Caco-2 (cell line): ENCODE measurements at regions not wholly inside any gene's neighbourhood (a gene's known extent, or its start where the extent isn't known, plus 50 kb on each side); places are given as distances from the start of the nearest gene placed in this dataset.
"Not testable (repeated sequence)": the region's sequence is repeated elsewhere in the genome, so short reads cannot be mapped to it uniquely, and the experiment has no call there.

ENCODE experiments used
- BruUV-seq: library from RNA; stranded (reverse); fragments of 400-500 nt; replicated peaks from 2 replicates; lab custom pipeline; 2021; lab: Mats Ljungman, UMichigan
- CTCF ChIA-PET: fragments of 300-600 bp; sonication (Branson Sonifier 250); formaldehyde crosslinking; loops from one replicate; lab custom pipeline; 2022; ENCODE audit warnings: antibody characterized with exemption; lab: Charles Lee
- POLR2A ChIA-PET: fragments of 300-600 bp; sonication (Branson Sonifier 250); formaldehyde crosslinking; loops from one replicate; lab custom pipeline; 2022; ENCODE audit warnings: antibody characterized with exemption; lab: Charles Lee
- DNase-seq, 2 experiments: peaks; one replicate each; pipeline versions ENCODE4 v3.0.0 to v3.0.0-alpha.2; 2020 to 2022
- H3K27me3 ChIP-seq: replicated peaks from 2 replicates; pipeline ENCODE4 v1.6.0; 2011; ENCODE audit warnings: low read length; ENCODE audit not compliant: control insufficient read depth, insufficient read depth
- H3K36me3 ChIP-seq: 2 replicates; pipeline ENCODE4 v1.5.1; 2011; ENCODE audit warnings: low read length; ENCODE audit not compliant: control insufficient read depth, insufficient read depth
- H3K4me1 ChIP-seq: fragments of 250-450 bp; sonication (Bioruptor Pico); 2 replicates; pipeline ENCODE4 v1.5.1; 2020; ENCODE audit warnings: mild to moderate bottlenecking
- H3K4me3 ChIP-seq: 2 replicates; pipeline ENCODE4 v1.5.1; 2011; ENCODE audit warnings: low read depth, mild to moderate bottlenecking, control low read depth, low read length
- H3K9me3 ChIP-seq: fragments of 250-450 bp; sonication (Bioruptor Pico); 2 replicates; pipeline ENCODE4 v1.5.1; 2020; ENCODE audit warnings: mild to moderate bottlenecking, moderate library complexity
- H3K27ac Mint-ChIP-seq: one replicate; pipeline ENCODE4 v1.8.0; 2022; ENCODE audit warnings: mixed read lengths; ENCODE audit not compliant: unreplicated experiment
- H3K27me3 Mint-ChIP-seq: one replicate; pipeline ENCODE4 v1.8.0; 2022; ENCODE audit warnings: mixed read lengths; ENCODE audit not compliant: insufficient read depth, unreplicated experiment
- H3K36me3 Mint-ChIP-seq: one replicate; pipeline ENCODE4 v1.8.0; 2022; ENCODE audit warnings: mild to moderate bottlenecking, mixed read lengths; ENCODE audit not compliant: insufficient read depth, unreplicated experiment
- H3K4me1 Mint-ChIP-seq: one replicate; pipeline ENCODE4 v1.8.0; 2022; ENCODE audit warnings: low read depth, mixed read lengths; ENCODE audit not compliant: unreplicated experiment
- H3K4me3 Mint-ChIP-seq: one replicate; pipeline ENCODE4 v1.8.0; 2022; ENCODE audit warnings: mild to moderate bottlenecking, moderate library complexity, mixed read lengths; ENCODE audit not compliant: unreplicated experiment
- H3K9me3 Mint-ChIP-seq: one replicate; pipeline ENCODE4 v1.8.0; 2022; ENCODE audit warnings: mixed read lengths; ENCODE audit not compliant: unreplicated experiment
- CTCF ChIP-seq, 2 experiments: fragments of 200-600 bp in 1 of 2; IDR thresholded peaks; 1 replicate in 1 of 2; 2 replicates in 1 of 2; pipeline versions ENCODE4 v1.5.1 to v1.8.0; 2011 to 2022; ENCODE audit warnings: antibody characterized with exemption in 1 of 2, control low read depth in 1 of 2, inconsistent platforms in 1 of 2, low read depth in 1 of 2, low read length in 1 of 2, mild to moderate bottlenecking in 1 of 2, moderate library complexity in 1 of 2; ENCODE audit not compliant: insufficient read depth in 1 of 2, severe bottlenecking in 1 of 2, unreplicated experiment in 1 of 2
- intact Hi-C: fragments of 100-400 bp; cut with micrococcal nuclease; formaldehyde crosslinking; loops from one replicate; pipeline ENCODE4 v1.10.0; 2022; ENCODE audit not compliant: unreplicated experiment

GRCh38 chr17:74140282-74140681 lies 63.2 kb upstream of the RPL38 start:
- Mint-ChIP-seq H3K4me1 (no peaks in the 10 kb centered on the region), H3K4me3 (no peak overlapping the region), H3K27ac (no peak overlapping the region), H3K27me3 (peaks cover 2% of the 10 kb centered on the region), H3K9me3 (peaks cover 43% of the 10 kb centered on the region), H3K36me3 (no peaks in the 10 kb centered on the region)
- Histone ChIP-seq H3K4me3 (no peak overlapping the region), H3K27me3 (no peaks in the 10 kb centered on the region), H3K36me3 (no peaks in the 10 kb centered on the region), H3K4me1 (no peaks in the 10 kb centered on the region), H3K9me3 (peaks cover 32% of the 10 kb centered on the region)
- intact Hi-C loops, result no loop called here
- no TSS peak for BruUV-seq
- ChIA-PET CTCF (no interaction called here), POLR2A (no interaction called here)
- DNase-seq, result no peak
- TF ChIP-seq CTCF (IDR thresholded peaks at IDR 0.05; ENCODE audit: insufficient read depth in 1 of 2, low read depth in 1 of 2, low read length in 1 of 2, severe bottlenecking in 1 of 2, unreplicated experiment in 1 of 2), result no peak

GRCh38 chr17:74141612-74142011 lies 61.9 kb upstream of the RPL38 start:
- POLR2A ChIA-PET, result no interaction called here
- TF ChIP-seq CTCF (IDR thresholded peaks at IDR 0.05; ENCODE audit: insufficient read depth in 1 of 2, low read depth in 1 of 2, low read length in 1 of 2, severe bottlenecking in 1 of 2, unreplicated experiment in 1 of 2), result no peak
- H3K4me1 Mint-ChIP-seq, result no peaks in the 10 kb centered on the region
- no peak overlapping the region for H3K4me3 Mint-ChIP-seq
- Histone ChIP-seq H3K4me1 (no peaks in the 10 kb centered on the region), H3K36me3 (no peaks in the 10 kb centered on the region), H3K4me3 (no peak overlapping the region), H3K9me3 (peaks cover 38% of the 10 kb centered on the region), H3K27me3 (no peaks in the 10 kb centered on the region)
- H3K9me3 Mint-ChIP-seq, result peaks cover 43% of the 10 kb centered on the region
- no peak for DNase-seq
- H3K27ac Mint-ChIP-seq, result no peak overlapping the region
- H3K27me3 Mint-ChIP-seq, result peaks cover 4% of the 10 kb centered on the region
- intact Hi-C loops, result no loop called here
- BruUV-seq, result no TSS peak
- CTCF ChIA-PET, result no interaction called here
- H3K36me3 Mint-ChIP-seq, result no peaks in the 10 kb centered on the region

DNA sequence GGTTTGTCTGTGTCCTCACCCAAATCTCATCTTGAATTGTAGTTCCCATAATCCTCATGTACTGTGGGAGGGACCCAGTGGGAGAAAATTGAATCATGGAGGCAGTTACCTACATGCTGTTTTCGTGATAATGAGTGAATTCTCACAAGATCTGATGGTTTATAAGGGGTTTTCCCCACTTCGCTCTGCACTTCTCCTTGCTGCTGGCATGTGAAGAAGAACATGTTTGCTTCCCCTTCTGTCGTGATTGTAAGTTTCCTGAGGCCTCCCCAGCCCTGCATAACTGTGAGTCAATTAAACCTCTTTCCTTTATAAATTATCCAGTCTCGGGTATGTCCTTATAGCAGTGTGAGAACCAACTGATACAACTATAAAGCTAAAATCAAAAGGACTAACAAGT lies 60.2 kb upstream of the RPL38 start:
- intact Hi-C loops, H3K4me3 Mint-ChIP-seq, H3K27ac Mint-ChIP-seq, BruUV-seq, H3K4me1 ChIP-seq, H3K36me3 Mint-ChIP-seq, H3K4me3 ChIP-seq, H3K27me3 ChIP-seq, H3K36me3 ChIP-seq, DNase-seq, CTCF ChIA-PET, POLR2A ChIA-PET, H3K4me1 Mint-ChIP-seq, H3K27me3 Mint-ChIP-seq: not testable (repeated sequence)
- H3K9me3 ChIP-seq, result peaks cover 38% of the 10 kb centered on the region
- peaks cover 43% of the 10 kb centered on the region for H3K9me3 Mint-ChIP-seq

DNA sequence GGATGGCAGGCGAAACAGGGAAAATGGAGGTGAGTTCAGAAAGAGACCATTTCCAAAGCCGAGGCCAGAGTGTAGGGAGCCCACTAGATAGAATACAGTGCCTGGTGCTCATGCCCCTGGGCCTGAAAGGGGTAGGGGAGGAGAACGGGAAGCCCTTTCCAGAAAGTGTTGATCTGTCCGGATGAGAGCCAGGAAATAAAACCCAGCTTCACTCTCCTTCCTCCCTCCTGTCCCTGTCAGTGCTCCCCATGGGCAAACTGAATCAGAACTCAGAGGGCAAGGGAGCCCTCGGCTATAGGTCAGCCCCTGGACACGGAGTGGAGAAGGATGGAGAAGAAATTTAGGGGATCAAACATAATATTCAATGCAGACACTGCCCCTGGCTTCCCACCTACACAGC lies 57.7 kb upstream of the RPL38 start:
- H3K4me1 Mint-ChIP-seq, result no peaks in the 10 kb centered on the region
- DNase-seq, result no peak
- no peak overlapping the region for H3K4me3 ChIP-seq
- peaks cover 32% of the 10 kb centered on the region for H3K9me3 ChIP-seq
- H3K36me3 ChIP-seq, result no peaks in the 10 kb centered on the region
- no TSS peak for BruUV-seq
- H3K4me1 ChIP-seq, result no peaks in the 10 kb centered on the region
- intact Hi-C loops, result no loop called here
- H3K27ac Mint-ChIP-seq, result no peak overlapping the region
- TF ChIP-seq CTCF (IDR thresholded peaks at IDR 0.05; ENCODE audit: insufficient read depth in 1 of 2, low read depth in 1 of 2, low read length in 1 of 2, severe bottlenecking in 1 of 2, unreplicated experiment in 1 of 2), result no peak
- H3K27me3 Mint-ChIP-seq, result peaks cover 5% of the 10 kb centered on the region
- no peaks in the 10 kb centered on the region for H3K36me3 Mint-ChIP-seq
- CTCF ChIA-PET, result no interaction called here
- peaks cover 33% of the 10 kb centered on the region for H3K9me3 Mint-ChIP-seq
- POLR2A ChIA-PET, result no interaction called here
- H3K4me3 Mint-ChIP-seq, result no peak overlapping the region
- H3K27me3 ChIP-seq, result no peaks in the 10 kb centered on the region
